Left lung (tissue), 4 donors: ENCODE measurements at regions not wholly inside any gene's neighbourhood (a gene's known extent, or its start where the extent isn't known, plus 50 kb on each side); places are given as distances from the start of the nearest gene placed in this dataset.

Experiments used
- ATAC-seq: fragments of 200-7000 bp; cut with Tn5 transposase; one replicate; pipeline ENCODE4 v1.9.1; 2020; ENCODE audit warnings: moderate library complexity
- DNase-seq, 4 donors: peaks; one replicate each; pipeline ENCODE4 v3.0.0-alpha.2; 2013 to 2020
- H3K27ac ChIP-seq, 2 donors: fragments of 200-600 bp; sonication (generic) in 1 of 2; one replicate each; pipeline versions ENCODE4 v1.5.0 to v1.8.0; 2020 to 2021
- H3K27me3 ChIP-seq, 2 donors: fragments of 200-600 bp; sonication (generic) in 1 of 2; one replicate each; pipeline versions ENCODE4 v1.5.0 to v1.8.0; 2020 to 2021
- H3K36me3 ChIP-seq, 2 donors: fragments of 200-600 bp; sonication (generic) in 1 of 2; one replicate each; pipeline versions ENCODE4 v1.5.0 to v1.8.0; 2020 to 2021
- H3K4me1 ChIP-seq, 2 donors: fragments of 200-600 bp; one replicate each; pipeline ENCODE4 v1.8.0; 2021
- H3K4me3 ChIP-seq, 2 donors: fragments of 200-600 bp; sonication (generic) in 1 of 2; one replicate each; pipeline versions ENCODE4 v1.5.0 to v1.8.0; 2020 to 2021; ENCODE audit warnings: mild to moderate bottlenecking in 1 of 2
- H3K9me3 ChIP-seq, 2 donors: fragments of 200-600 bp; sonication (generic) in 1 of 2; one replicate each; pipeline versions ENCODE4 v1.5.0 to v1.8.0; 2020 to 2021
- intact Hi-C, 2 donors: fragments of 100-400 bp; cut with DNase I; formaldehyde crosslinking; loops; one replicate each; pipeline versions ENCODE4 v1.11.2 to v1.14.2; 2022
- TF ChIP-seq, protein P1 (sequence below), 2 donors: fragments of 200-600 bp; sonication (generic) in 1 of 2; IDR thresholded peaks; one replicate each; pipeline versions ENCODE4 v1.5.0 to v1.8.0; 2021; ENCODE audit warnings: antibody characterized with exemption in 2 of 2
- donor health status: DM: no; HTN: yes; CAD: no.
- donor health status: DM: no; HTN: no; CAD: no.

DNA sequence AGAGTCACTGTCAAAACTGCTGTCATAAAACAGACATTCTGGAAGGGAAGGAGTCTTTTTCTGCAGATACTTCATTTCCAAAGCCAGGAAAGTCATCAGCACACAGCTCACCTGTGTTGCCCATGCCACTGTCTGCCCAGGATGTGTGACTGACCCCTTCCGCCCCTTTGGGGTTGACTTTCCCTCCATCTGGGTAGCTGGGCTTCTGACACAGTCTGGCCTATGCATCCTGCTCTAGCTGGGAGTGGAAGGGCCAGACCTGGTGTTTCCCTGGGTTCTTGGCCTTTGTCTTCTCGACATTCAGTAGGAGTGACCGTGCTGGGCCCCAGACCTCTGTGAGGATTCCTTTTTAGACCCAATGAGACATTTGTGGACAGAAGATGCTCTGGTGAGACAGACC is 378.9 kb upstream of the NUPR2 start:
- no peaks in the 10 kb centered on the region for H3K4me1 ChIP-seq
- no peak overlapping the region for H3K27ac ChIP-seq
- H3K9me3 ChIP-seq = peaks cover 0 to 94% of the 10 kb centered on the region in 2 donors
- ATAC-seq (no peak), DNase-seq (no peak)
- TF ChIP-seq, protein P1, sequence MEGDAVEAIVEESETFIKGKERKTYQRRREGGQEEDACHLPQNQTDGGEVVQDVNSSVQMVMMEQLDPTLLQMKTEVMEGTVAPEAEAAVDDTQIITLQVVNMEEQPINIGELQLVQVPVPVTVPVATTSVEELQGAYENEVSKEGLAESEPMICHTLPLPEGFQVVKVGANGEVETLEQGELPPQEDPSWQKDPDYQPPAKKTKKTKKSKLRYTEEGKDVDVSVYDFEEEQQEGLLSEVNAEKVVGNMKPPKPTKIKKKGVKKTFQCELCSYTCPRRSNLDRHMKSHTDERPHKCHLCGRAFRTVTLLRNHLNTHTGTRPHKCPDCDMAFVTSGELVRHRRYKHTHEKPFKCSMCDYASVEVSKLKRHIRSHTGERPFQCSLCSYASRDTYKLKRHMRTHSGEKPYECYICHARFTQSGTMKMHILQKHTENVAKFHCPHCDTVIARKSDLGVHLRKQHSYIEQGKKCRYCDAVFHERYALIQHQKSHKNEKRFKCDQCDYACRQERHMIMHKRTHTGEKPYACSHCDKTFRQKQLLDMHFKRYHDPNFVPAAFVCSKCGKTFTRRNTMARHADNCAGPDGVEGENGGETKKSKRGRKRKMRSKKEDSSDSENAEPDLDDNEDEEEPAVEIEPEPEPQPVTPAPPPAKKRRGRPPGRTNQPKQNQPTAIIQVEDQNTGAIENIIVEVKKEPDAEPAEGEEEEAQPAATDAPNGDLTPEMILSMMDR (IDR thresholded peaks at IDR 0.05) = no peak
- H3K27me3 ChIP-seq = no peaks in the 10 kb centered on the region
- intact Hi-C loops = no loop called here
- H3K36me3 ChIP-seq = no peaks in the 10 kb centered on the region
- no peak overlapping the region for H3K4me3 ChIP-seq

DNA sequence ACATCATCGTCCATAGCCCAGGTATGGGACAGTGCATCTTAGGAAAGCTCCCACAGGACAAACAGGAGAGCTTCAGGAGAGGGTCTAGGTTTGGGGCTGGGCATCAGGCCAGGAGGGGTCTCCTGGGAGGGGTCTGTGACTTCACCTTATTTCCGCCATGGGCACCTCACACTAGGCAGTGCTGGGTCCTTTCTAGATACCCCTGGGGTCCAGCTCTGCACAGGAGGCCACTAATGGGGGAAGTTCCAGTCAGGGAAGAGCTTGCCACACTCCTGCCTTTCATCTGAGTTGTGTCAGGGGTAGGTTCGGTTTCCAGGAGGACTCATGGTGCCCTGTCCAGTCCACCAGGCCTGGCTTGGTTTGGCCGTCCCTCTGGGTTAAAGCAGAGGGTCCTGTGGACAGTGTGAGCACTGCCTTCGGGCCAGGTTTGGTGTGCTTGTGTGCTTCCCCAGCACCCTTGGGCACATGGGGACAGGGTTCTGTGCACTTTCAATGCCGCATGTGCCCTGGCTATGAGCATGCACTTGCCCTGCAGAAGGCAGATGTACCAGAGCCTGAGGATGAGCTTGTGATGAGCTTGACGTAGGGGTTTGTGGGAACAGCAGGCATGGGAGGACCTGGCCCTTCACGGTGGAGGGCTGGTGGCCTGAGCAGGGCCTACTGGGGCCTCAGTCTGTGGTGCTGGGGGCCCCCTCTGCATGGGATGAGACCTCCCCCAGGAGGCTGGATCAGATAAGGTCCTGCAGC is 377.7 kb upstream of the NUPR2 start:
- no peak overlapping the region for H3K4me3 ChIP-seq
- H3K36me3 ChIP-seq = no peaks in the 10 kb centered on the region
- TF ChIP-seq, protein P1 (IDR thresholded peaks at IDR 0.05) = no peak
- H3K27ac ChIP-seq = no peak overlapping the region
- H3K27me3 ChIP-seq = no peaks in the 10 kb centered on the region
- ATAC-seq (no peak), DNase-seq (peak in 1 of 4 donors; percentile 26)
- no peaks in the 10 kb centered on the region for H3K4me1 ChIP-seq
- intact Hi-C loops = no loop called here
- peaks cover 0 to 98% of the 10 kb centered on the region in 2 donors for H3K9me3 ChIP-seq

DNA sequence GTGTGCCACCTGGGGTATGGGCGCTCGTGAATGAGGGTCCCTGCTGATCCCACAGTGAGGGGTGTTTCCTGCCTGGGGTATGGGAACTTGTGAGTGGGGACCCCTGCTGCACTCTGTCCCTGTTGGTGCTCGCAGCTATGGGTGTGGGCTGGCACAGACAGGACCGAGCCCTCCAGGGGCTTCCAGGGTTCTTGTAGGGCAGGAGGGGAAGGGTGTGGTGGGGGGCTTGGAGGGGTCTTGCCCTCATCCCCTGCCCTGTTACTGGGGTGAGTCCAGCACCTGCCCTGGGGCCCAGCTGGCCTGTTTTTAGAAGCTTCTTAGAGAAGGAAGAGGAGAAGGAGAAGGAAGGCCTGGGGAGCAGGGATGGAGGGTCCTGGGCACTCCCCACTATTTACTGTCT is 377.0 kb upstream of the NUPR2 start:
- ATAC-seq (no peak), DNase-seq (no peak)
- intact Hi-C loops = no loop called here
- H3K27me3 ChIP-seq = no peaks in the 10 kb centered on the region
- TF ChIP-seq, protein P1 (IDR thresholded peaks at IDR 0.05) = no peak
- peaks cover 0 to 99% of the 10 kb centered on the region in 2 donors for H3K9me3 ChIP-seq
- H3K27ac ChIP-seq = no peak overlapping the region
- no peaks in the 10 kb centered on the region for H3K4me1 ChIP-seq
- no peaks in the 10 kb centered on the region for H3K36me3 ChIP-seq
- H3K4me3 ChIP-seq = no peak overlapping the region

DNA sequence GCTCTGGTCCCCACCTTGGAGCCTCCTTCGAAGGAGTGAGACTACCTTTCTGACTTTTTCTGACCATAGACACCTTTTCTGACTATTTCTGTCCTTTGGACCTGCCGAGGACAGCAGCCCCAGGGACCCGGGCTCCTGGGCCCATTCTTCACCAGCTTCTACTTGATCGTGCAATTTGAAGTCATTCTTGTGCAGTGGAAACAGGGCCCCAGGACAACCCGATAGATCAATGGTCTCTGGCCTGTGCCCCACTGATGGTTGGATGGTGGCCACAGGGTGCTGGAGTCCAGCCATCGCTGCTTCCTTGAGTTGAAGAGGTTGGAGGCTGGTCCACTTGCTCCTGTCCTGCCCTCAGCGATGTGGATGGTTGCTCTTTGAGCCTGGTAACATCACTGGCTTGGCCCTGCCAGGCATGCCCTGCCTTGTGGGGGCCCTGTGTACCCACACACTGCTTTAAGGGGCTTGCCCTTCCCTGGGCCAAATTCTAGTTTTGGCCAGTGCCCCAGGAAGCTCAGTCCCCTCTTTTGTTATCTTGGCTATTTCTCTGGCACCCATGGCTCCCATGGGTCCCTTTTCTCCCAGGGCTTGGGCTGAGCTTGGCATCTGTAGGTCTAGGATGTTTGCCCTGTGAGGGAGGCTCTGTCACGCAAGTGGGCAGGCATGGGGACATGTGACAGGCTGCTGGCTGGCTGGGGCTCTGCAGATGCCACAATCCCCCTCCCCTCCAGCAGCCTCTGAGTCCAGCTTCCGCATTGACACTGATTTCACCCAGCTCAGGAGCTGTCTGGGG is 375.6 kb upstream of the NUPR2 start:
- Histone ChIP-seq H3K4me1 (no peaks in the 10 kb centered on the region), H3K4me3 (no peak overlapping the region), H3K9me3 (peaks cover 0 to 100% of the 10 kb centered on the region in 2 donors), H3K27ac (no peak overlapping the region), H3K27me3 (no peaks in the 10 kb centered on the region), H3K36me3 (no peaks in the 10 kb centered on the region)
- intact Hi-C loops = no loop called here
- ATAC-seq = no peak
- DNase-seq = peak in 1 of 4 donors; percentile 38
- TF ChIP-seq, protein P1 (IDR thresholded peaks at IDR 0.05) = no peak

DNA sequence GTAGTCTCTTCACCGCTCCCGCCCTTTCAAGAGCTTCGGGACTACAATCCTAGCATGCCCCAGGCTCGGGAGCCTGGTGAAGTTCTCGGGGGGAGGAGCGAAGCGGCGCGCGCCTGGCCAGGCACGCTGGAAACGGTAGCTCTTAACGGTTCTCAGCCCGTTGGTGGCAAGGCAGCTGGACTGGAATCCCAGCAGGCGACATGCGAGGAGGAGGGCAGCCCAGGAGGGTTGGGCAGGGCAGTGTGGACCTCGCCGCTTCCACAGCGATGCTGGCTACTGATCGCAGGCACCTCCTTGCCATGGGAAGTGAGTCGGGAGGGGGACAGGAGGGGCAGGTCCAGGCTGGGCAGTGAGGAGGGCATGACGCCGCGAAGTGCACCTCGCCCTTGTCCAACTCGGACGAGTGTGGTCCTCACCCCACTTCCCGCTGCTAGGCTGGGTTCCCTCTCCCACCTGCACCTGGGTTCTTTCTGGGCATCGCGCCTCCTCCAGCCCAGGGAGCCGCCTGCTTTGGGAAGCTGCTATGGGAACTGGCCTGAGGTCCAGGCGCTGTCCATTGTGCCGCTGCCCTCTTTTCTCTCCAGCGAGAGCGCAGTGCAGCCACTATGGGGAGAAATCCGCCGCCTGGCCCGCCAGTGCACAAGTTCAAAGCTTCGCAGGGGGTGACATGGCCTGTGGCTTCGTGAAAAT is 367.8 kb upstream of the NUPR2 start:
- H3K4me3 ChIP-seq = no peak overlapping the region
- peak in 1 of 4 donors; percentile 64 for DNase-seq
- ATAC-seq = no peak
- TF ChIP-seq, protein P1 (IDR thresholded peaks at IDR 0.05) = no peak
- intact Hi-C loops = no loop called here
- H3K9me3 ChIP-seq = peaks cover 0 to 100% of the 10 kb centered on the region in 2 donors
- H3K27ac ChIP-seq = no peak overlapping the region
- no peaks in the 10 kb centered on the region for H3K27me3 ChIP-seq
- no peaks in the 10 kb centered on the region for H3K36me3 ChIP-seq
- no peaks in the 10 kb centered on the region for H3K4me1 ChIP-seq
